Cardiac muscle cell (in vitro differentiated cells and primary cell): ENCODE measurements at regions not wholly inside any gene's neighbourhood (a gene's known extent, or its start where the extent isn't known, plus 50 kb on each side); places are given as distances from the start of the nearest gene placed in this dataset.

Experiments
- DNase-seq, 2 donors: peaks; one replicate each; pipeline versions ENCODE4 v3.0.0 to v3.0.0-alpha.2; 2010 to 2017; ENCODE audit warnings: low read depth in 1 of 2, low spot score in 1 of 2
- H3K27ac ChIP-seq: fragments of 200-600 bp; sonication (generic); 2 replicates; pipeline ENCODE4 v1.5.1; 2016
- H3K27me3 ChIP-seq: fragments of 200-600 bp; sonication (generic); 2 replicates; pipeline ENCODE4 v1.6.0; 2016; ENCODE audit warnings: control low read depth
- H3K36me3 ChIP-seq: fragments of 200-600 bp; sonication (generic); 2 replicates; pipeline ENCODE4 v1.5.1; 2016; ENCODE audit warnings: control low read depth
- H3K4me1 ChIP-seq: fragments of 200-600 bp; sonication (generic); 2 replicates; pipeline ENCODE4 v1.8.1; 2017; ENCODE audit warnings: low read depth, mild to moderate bottlenecking, mixed run types
- H3K4me3 ChIP-seq: fragments of 200-600 bp; sonication (generic); 2 replicates; pipeline ENCODE4 v1.5.1; 2016; ENCODE audit warnings: mild to moderate bottlenecking
- H3K9me3 ChIP-seq: fragments of 200-600 bp; sonication (generic); 2 replicates; pipeline ENCODE4 v1.5.1; 2017; ENCODE audit warnings: low read depth, mild to moderate bottlenecking, control low read depth
- CTCF ChIP-seq: IDR thresholded peaks from 2 replicates; pipeline ENCODE4 v1.5.1; 2012; ENCODE audit warnings: low read depth, mild to moderate bottlenecking, low read length

- Histone ChIP-seq H3K4me1 (no peaks in the 10 kb centered on the region), H3K36me3 (no peaks in the 10 kb centered on the region), H3K4me3 (no peak overlapping the region), H3K9me3 (no peaks in the 10 kb centered on the region), H3K27ac (no peak overlapping the region), H3K27me3 (no peaks in the 10 kb centered on the region)
- TF ChIP-seq CTCF = no peak
- DNase-seq = no peak
These were observed 102.4 kb upstream of the PARP8 start for GRCh38 chr5:50564079-50564478.

DNA sequence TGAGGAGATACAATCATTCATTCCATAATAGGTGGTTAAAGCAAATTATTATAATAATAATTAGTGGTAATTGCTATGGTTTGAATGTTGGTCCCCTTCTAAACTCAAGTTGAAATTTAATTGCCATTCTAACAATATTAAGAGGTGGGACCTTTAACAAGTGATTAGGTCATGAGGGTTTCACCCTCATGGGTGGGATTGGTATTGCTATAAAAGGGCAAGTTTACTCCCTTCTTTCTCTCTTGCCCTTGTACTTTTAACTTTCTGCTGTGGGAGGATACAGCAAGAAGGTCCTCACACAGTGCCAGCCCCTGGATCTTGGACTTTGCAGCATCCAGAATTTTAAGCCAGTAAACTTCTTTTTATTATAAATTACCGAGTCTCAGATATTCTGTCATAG lies 101.9 kb upstream of the PARP8 start:
- Histone ChIP-seq H3K4me1 (no peaks in the 10 kb centered on the region), H3K27ac (no peak overlapping the region), H3K4me3 (no peak overlapping the region), H3K9me3 (no peaks in the 10 kb centered on the region), H3K27me3 (no peaks in the 10 kb centered on the region), H3K36me3 (no peaks in the 10 kb centered on the region)
- TF ChIP-seq CTCF = no peak
- no peak for DNase-seq

DNA sequence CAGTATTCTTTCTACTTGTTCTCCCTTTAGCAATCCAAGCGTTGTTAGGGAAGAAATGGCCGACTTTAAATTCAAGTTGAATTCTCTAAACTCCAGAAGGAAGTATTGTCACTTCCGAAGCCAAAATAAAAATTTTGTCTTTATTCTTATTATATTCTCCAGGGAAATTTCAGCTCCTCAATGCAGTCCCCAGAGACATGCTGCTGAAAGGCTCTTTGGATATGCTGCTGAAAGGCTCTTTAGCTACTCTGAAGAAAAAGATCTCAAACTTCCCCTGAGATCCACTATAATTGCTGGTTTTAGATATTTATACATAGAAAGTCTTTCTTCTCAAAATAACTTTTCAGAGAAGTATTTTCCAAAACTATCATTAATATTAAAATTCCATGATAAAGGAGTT lies 92.3 kb upstream of the PARP8 start:
- no peak overlapping the region for H3K27ac ChIP-seq

DNA sequence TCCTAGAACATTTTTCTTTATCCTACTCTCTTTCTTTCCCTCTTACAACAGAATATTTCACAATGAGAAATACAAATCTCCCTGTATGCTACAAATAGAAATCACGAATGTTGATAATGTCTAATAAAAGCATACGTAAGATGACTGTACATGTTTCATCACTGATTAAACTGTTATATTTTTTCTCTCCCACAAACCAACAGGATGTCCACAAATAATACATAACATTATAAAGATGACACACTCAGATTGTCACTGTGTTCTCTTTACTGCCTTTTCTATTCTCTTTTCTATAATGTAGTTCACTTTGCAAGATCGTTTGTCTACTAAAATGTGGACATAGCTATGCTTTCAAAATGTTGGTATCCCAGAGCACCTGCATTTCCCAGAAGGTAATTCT lies 90.7 kb upstream of the PARP8 start:
- no peak for DNase-seq
- Histone ChIP-seq H3K36me3 (no peaks in the 10 kb centered on the region), H3K4me1 (no peaks in the 10 kb centered on the region), H3K27me3 (no peaks in the 10 kb centered on the region), H3K9me3 (no peaks in the 10 kb centered on the region), H3K27ac (no peak overlapping the region), H3K4me3 (no peak overlapping the region)
- no peak for TF ChIP-seq CTCF

More for the DNA sequence above, 92.3 kb upstream of the PARP8 start:
- Histone ChIP-seq H3K9me3 (no peaks in the 10 kb centered on the region), H3K36me3 (no peaks in the 10 kb centered on the region), H3K4me1 (no peaks in the 10 kb centered on the region), H3K4me3 (no peak overlapping the region), H3K27me3 (no peaks in the 10 kb centered on the region)
- no peak for TF ChIP-seq CTCF
- no peak for DNase-seq

- DNase-seq = no peak
- Histone ChIP-seq H3K4me3 (no peak overlapping the region), H3K4me1 (no peaks in the 10 kb centered on the region), H3K36me3 (no peaks in the 10 kb centered on the region), H3K27ac (no peak overlapping the region), H3K9me3 (no peaks in the 10 kb centered on the region), H3K27me3 (no peaks in the 10 kb centered on the region)
- no peak for TF ChIP-seq CTCF
These were observed 90.2 kb upstream of the PARP8 start for GRCh38 chr5:50576265-50576664.

GRCh38 chr5:50576686-50577256 lies 89.7 kb upstream of the PARP8 start:
- Histone ChIP-seq H3K27me3 (no peaks in the 10 kb centered on the region), H3K36me3 (no peaks in the 10 kb centered on the region), H3K27ac (no peak overlapping the region), H3K9me3 (no peaks in the 10 kb centered on the region), H3K4me3 (no peak overlapping the region), H3K4me1 (no peaks in the 10 kb centered on the region)
- DNase-seq = no peak
- no peak for TF ChIP-seq CTCF
